Mesothelial cell of epicardium (in vitro differentiated cells): ENCODE measurements at regions not wholly inside any gene's neighbourhood (a gene's known extent, or its start where the extent isn't known, plus 50 kb on each side); places are given as distances from the start of the nearest gene placed in this dataset.

Experiments
- DNase-seq, 2 experiments: peaks; one replicate each; pipeline ENCODE4 v3.0.0; 2021; ENCODE audit warnings: low spot score in 2 of 2; ENCODE audit not compliant: unreplicated experiment in 2 of 2
- H3K27ac Mint-ChIP-seq: 2 replicates; pipeline ENCODE4 v1.8.0; 2021; ENCODE audit warnings: mixed read lengths
- H3K27me3 Mint-ChIP-seq: 2 replicates; pipeline ENCODE4 v1.8.0; 2021; ENCODE audit warnings: low read depth, mixed read lengths
- H3K36me3 Mint-ChIP-seq: 2 replicates; pipeline ENCODE4 v1.8.0; 2021; ENCODE audit warnings: mixed read lengths
- H3K4me1 Mint-ChIP-seq: 2 replicates; pipeline ENCODE4 v1.8.0; 2021; ENCODE audit warnings: mixed read lengths
- H3K4me3 Mint-ChIP-seq: 2 replicates; pipeline ENCODE4 v1.8.0; 2021; ENCODE audit warnings: mild to moderate bottlenecking, moderate library complexity, mixed read lengths
- H3K9me3 Mint-ChIP-seq: 2 replicates; pipeline ENCODE4 v1.8.0; 2021; ENCODE audit warnings: mixed read lengths
- TF ChIP-seq, protein P1 (sequence below): fragments of 200-600 bp; sonication (generic); IDR thresholded peaks from one replicate; pipeline ENCODE4 v1.5.0; 2021; ENCODE audit warnings: antibody characterized with exemption; ENCODE audit not compliant: unreplicated experiment

DNA sequence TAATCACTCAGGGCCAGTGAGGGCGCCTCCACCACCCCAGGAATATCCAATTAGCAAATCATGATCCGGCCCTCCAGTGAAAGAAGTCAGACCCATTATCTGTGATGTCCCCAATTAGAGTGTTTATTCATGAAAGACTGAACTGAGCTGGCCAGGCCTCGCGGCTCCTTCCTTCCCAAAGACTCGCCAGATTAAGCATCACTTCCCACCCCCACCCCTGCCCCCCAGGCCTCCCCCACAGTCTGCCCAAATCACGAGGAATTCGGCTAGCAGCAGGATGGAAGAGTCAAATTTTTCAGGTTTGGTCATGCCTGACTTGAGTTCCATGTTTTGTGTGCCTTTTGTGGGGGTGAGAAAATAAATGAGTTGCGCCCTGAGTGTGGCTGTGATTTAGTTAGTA, 298.4 kb upstream of the SALL1 start:
- TF ChIP-seq, protein P1, sequence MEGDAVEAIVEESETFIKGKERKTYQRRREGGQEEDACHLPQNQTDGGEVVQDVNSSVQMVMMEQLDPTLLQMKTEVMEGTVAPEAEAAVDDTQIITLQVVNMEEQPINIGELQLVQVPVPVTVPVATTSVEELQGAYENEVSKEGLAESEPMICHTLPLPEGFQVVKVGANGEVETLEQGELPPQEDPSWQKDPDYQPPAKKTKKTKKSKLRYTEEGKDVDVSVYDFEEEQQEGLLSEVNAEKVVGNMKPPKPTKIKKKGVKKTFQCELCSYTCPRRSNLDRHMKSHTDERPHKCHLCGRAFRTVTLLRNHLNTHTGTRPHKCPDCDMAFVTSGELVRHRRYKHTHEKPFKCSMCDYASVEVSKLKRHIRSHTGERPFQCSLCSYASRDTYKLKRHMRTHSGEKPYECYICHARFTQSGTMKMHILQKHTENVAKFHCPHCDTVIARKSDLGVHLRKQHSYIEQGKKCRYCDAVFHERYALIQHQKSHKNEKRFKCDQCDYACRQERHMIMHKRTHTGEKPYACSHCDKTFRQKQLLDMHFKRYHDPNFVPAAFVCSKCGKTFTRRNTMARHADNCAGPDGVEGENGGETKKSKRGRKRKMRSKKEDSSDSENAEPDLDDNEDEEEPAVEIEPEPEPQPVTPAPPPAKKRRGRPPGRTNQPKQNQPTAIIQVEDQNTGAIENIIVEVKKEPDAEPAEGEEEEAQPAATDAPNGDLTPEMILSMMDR: no peak
- Mint-ChIP-seq H3K4me3 (no peak overlapping the region), H3K27ac (no peak overlapping the region), H3K9me3 (no peaks in the 10 kb centered on the region), H3K4me1 (no peaks in the 10 kb centered on the region), H3K27me3 (peaks cover 3% of the 10 kb centered on the region), H3K36me3 (no peaks in the 10 kb centered on the region)
- no peak for DNase-seq

DNA sequence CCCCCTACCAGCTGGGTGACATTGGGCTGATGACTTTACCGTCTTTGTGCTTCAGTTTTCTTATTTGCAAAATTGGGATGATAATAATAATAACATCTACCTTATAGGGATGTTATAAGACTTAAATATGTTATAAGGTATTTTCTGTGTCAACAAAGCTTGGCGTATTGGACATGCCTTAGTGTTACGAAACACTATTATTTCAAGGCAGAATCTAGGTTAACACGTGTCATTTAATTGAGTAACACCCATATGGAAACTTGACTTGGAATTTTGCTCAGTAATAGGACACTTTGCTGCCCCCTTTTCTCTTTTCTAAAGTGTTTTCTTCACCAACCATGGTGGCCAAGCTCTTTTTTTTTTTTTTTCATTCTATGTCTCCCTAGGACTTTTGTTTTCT, 294.2 kb upstream of the SALL1 start:
- no peak overlapping the region for H3K4me3 Mint-ChIP-seq
- no peaks in the 10 kb centered on the region for H3K4me1 Mint-ChIP-seq

DNA sequence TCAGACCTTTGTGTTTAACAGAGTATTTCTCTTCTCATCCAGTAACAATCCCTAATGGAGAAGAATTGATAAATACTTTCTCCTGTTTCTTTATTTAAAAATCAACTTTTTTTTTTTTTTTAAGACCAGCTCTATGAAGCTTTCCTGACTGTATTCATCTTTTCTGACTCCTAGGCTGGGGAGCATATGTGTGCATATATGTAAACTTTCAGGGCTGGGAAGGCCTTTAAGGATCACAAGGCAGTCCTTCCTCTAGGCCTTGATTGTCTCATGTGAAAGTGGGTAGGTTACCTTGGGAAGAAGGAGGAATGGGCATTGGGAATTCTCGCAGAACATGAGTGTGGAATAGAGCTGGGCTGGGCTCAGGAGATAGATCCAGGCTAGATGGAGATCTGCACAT, 292.9 kb upstream of the SALL1 start:
- Mint-ChIP-seq H3K27me3 (peaks cover 42% of the 10 kb centered on the region), H3K9me3 (no peaks in the 10 kb centered on the region), H3K4me3 (no peak overlapping the region), H3K27ac (no peak overlapping the region), H3K4me1 (no peaks in the 10 kb centered on the region), H3K36me3 (no peaks in the 10 kb centered on the region)
- DNase-seq: no peak
- TF ChIP-seq, protein P1: no peak

More for the DNA sequence above, 294.2 kb upstream of the SALL1 start:
- Mint-ChIP-seq H3K9me3 (no peaks in the 10 kb centered on the region), H3K27me3 (peaks cover 30% of the 10 kb centered on the region), H3K27ac (no peak overlapping the region), H3K36me3 (no peaks in the 10 kb centered on the region)
- TF ChIP-seq, protein P1: no peak
- DNase-seq: no peak

DNA sequence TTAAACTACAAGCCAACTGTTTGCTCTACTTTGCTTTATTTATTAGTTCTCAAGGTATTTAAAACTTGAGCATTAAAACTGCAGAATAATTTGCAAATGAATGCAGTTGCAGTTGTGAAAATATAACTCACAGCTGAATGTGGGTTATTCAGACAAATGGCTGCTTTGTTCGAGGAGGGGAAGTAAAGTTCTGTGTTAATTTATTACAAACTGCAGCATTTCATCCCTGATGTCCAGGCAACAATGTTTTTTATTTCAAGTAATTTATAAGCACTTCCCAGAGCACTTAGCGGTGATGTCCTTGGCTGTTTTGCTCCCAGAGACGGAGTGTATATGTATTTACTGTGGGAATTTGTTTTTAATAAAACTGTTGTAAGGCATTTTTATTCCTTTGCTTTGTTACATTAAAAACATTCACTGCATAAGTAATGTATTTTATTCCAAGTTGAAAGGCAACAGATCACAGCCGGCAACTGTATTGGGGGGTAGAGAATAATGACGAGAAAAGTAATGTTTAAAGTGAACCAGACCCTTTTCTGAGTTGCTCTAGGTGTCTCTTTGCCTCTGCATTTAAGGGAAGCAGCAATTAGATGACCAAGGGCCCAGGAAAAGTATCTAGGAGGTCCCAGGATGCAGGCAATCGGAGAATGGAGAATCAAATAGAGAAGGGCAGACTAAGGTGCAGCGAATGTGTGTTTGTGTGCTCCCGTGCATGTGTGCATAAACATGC, 291.2 kb upstream of the SALL1 start:
- H3K9me3 Mint-ChIP-seq: no peaks in the 10 kb centered on the region
- TF ChIP-seq, protein P1: no peak

DNA sequence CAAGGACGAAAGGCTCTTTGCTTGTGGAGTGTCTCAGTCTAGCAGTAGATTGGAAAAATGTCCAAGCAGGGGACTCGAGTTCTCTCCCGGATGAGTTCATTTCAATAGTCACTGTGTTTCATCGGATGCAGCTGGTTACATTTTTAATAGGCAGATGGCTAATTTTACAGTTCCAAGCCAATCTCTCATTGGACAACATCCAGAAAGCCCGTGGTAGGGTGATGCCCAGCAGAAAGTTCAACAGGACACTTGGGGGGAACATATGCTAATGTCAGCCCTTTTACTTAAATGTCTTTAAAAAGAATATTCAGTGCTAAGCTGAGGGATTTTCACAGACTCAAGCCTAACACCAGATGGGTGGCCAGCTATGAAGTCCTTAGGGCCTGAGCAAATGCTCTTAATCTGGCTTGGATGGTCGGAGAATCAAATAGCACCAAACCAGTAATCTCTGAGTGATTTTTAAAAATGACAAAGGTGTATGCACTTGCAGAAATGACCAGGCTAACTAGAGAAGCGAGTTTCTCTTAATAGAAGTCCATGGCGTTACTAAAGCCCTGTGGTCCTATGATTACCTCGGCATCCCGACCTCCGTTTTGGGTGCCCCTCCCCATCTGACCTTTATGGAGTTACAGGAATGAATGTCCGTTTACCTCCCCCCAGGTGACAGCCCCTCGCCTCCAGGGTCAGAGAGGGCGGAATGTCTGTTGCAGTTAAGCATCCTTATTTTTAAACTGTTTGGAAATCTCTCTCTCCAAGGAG, 289.2 kb upstream of the SALL1 start:
- H3K27me3 Mint-ChIP-seq: peaks cover 57% of the 10 kb centered on the region
- no peak overlapping the region for H3K27ac Mint-ChIP-seq
- DNase-seq: no peak
- TF ChIP-seq, protein P1: no peak
- H3K36me3 Mint-ChIP-seq: no peaks in the 10 kb centered on the region
- H3K4me3 Mint-ChIP-seq: no peak overlapping the region
- H3K4me1 Mint-ChIP-seq: no peaks in the 10 kb centered on the region
- no peaks in the 10 kb centered on the region for H3K9me3 Mint-ChIP-seq

More for the DNA sequence above, 291.2 kb upstream of the SALL1 start:
- H3K27ac Mint-ChIP-seq: no peak overlapping the region
- no peak overlapping the region for H3K4me3 Mint-ChIP-seq
- peaks cover 57% of the 10 kb centered on the region for H3K27me3 Mint-ChIP-seq
- DNase-seq: no peak
- no peaks in the 10 kb centered on the region for H3K4me1 Mint-ChIP-seq
- no peaks in the 10 kb centered on the region for H3K36me3 Mint-ChIP-seq
